GM19324 (cell line): ENCODE measurements at regions not wholly inside any gene's neighbourhood (a gene's known extent, or its start where the extent isn't known, plus 50 kb on each side); places are given as distances from the start of the nearest gene placed in this dataset.
"Not testable (repeated sequence)": the region's sequence is repeated elsewhere in the genome, so short reads cannot be mapped to it uniquely, and the experiment has no call there.

Experiments used
- ATAC-seq: cut with Tn5 transposase; IDR thresholded peaks from one replicate; pipeline ENCODE4 v1.9.1; 2021; ENCODE audit warnings: mild to moderate bottlenecking, moderate library complexity; ENCODE audit not compliant: unreplicated experiment, low FRiP score

DNA sequence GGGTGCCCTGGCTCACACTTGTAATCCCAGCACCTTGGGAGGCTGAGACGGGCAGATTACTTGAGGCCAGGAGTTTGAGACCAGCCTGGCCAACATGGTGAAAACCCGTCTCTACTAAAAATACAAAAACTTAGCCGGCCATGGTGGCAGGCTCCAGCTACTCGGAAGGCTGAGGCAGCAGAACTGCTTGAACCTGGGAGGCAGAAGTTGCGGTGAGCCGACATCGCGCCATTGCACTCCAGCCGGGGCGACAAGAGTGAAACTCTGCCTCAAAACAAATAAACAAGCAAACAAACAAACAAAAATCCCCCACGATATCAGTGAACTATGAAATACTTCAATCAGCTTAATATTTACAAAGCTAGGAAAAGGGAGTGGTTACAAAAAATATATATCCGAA, 382.3 kb upstream of the KCND2 start:
- no peak for ATAC-seq

- no peak for ATAC-seq
Measured at GRCh38 chr7:119895320-119895719, 377.7 kb upstream of the KCND2 start.

DNA sequence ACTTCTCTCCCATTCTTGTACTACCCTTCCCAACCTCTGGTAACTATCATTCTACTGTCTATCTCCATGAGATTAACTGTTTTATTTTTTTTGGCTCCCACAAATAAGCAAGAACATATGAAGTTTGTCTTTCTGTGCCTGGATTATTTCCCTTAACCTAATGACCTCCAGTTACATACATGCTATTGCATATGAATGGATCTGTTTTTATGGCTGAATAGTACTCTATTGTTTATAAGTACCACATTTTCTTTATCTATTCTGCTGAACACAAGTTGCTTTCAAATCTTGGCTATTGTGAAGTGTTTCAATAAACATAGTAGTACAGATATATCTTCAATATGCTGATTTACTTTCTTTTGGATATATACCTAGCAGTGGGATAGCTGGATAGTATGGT, 376.6 kb upstream of the KCND2 start:
- no peak for ATAC-seq

GRCh38 chr7:119900996-119901672, 371.8 kb upstream of the KCND2 start:
- no peak for ATAC-seq

DNA sequence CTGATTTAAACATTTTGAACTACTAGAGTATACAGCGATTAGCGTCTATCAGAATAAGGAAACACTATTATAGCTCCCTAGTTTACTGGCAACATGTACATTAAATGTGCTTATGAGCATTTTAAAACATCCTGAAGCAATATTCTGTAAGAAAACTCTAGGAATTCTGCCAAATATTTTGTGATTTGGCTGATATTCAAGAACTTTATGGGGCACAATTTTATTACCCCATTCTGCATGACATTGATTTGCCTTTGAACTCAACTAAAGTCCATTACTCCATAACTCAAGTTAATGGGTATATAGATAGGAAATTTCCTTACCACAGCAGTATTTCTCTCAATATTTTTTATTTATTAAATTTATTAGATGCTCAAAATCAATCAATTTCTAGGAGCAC, 369.9 kb upstream of the KCND2 start:
- no peak for ATAC-seq

DNA sequence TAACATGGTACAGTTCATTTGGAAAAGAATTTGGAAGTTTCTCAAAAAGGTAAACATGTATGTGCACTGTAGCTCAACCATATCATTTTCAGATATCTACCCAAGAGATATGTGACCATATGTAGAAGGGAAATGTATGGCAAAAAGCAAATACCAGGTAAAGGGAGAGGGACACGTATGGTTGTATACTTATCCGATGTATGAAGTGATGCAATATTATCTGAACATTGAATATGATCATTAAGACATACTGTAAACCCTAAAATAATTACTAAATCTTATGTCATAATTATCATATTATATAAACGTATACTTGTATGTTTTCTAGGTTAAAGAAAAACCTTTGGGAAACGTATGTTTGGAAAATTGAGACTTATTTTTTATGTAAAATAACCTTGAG, 367.5 kb upstream of the KCND2 start:
- ATAC-seq, result no peak

- no peak for ATAC-seq
Measured at GRCh38 chr7:119908948-119909347, 364.0 kb upstream of the KCND2 start.

GRCh38 chr7:119914119-119914518, 358.9 kb upstream of the KCND2 start:
- not testable (repeated sequence) for ATAC-seq

GRCh38 chr7:119916501-119916900, 356.5 kb upstream of the KCND2 start:
- no peak for ATAC-seq

DNA sequence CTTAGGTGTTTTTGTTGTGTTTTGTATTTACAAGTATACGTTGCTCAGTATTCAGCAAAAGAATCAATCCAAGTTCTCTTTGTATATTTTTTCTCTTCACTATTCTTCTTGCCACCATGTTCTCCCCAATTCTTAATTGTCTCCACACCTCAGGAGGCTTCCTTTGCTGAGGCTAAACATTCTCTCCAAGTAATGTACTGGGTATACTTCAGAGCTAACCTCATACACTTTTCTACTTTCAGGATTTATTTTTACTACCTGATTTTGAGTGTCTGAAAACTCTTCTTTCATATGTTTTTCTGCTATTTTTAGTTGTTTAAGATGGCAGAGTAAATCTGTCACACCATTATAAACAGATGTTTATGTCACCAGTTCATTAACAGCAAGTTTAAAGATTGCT, 354.8 kb upstream of the KCND2 start:
- ATAC-seq, result no peak

DNA sequence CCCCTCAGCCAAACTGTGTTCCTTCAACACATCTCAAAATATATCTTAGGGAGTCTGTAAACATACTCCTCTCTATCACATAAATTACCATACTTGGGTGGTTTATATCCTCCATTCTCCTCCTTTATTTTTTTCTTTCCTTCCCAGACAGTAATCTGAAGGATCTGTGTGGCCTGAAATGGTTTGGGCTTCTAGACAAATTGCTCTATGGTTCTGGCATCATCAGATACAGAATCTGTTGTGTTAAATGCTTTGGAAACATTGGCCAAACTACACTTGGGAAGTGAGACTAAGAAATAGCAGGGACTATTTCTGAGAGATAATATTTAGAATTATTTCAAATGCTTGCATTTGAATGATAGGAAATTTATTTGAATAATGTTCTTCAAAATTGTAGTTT, 353.0 kb upstream of the KCND2 start:
- no peak for ATAC-seq

DNA sequence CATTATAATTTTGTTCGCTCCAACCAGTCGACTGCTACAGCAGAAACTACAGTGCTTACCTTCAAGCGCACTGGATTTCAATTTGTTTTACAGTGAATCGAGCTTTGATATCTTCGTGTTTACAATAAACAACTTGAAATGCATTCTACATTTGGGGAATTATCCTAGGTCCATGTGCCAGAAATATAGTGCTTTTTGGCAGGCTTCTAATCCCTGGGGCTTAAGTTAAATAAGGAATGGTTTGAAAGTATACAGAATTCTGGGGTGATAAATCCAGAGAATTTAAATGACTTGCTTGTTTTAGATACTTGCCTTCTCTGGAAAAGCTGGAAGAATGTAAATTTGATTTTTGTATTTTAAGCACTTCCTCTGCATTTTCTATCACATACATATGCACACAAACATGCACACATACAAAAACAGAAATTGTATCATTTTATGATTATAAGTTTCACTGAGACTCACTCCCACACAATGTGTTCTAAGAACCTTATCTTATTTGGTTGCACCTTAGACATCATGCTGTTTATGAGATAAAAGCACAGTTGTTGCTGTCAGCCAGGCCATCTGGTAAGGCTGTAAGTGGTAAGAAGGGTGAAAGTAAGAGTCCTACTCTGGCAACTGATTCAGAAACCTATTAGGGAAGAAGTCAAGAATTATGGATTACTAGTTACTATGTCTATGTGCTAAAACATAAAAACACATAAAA, 347.2 kb upstream of the KCND2 start:
- ATAC-seq, result no peak

DNA sequence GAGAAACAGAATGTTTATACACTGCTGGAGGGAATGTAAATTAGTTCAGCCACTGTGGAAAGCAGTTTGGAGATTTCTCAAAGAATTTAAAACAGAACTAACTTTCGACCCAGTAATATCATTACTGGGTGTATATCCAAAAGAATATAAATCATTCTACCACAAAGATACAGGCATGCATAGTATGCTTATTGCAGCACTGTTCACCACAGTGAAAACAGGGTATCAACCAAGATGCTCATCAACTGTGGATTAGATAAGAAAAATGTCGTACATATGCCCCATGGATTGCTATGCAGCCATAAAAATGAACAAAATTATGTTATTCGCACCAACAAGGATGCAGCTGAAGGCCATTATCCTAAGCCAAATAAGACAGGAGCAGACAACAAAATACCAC, 343.1 kb upstream of the KCND2 start:
- ATAC-seq, result no peak

DNA sequence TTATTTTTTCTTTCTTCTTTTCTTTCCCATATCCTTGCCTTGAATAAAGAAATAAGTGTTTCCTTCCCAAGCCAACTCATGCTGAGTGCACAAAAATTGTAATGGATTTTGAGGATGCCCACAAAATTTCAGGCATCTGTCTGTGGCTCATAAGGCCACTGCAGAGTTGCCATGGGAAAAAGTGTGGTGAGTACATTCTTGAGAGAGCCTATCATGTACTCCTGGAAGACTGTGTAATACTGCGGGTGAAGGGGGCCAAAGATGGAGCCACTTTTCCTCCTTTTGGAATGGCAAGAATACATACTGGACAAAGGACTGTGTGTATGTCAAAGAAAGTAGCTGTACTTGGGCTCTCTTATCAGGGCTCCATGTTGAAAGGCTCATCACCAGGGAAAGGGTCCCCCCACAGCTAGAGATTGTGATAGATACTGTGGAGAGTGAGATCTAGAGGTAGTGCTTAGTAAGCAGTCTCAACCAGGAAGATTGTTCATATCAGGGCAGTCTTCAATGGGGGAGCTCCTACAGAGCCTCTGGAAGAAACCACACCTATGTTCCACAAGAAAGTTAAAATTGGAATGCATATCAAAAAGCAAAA, 341.6 kb upstream of the KCND2 start:
- ATAC-seq, result no peak

GRCh38 chr7:119935418-119936025, 337.5 kb upstream of the KCND2 start:
- peak; percentile 57 for ATAC-seq

DNA sequence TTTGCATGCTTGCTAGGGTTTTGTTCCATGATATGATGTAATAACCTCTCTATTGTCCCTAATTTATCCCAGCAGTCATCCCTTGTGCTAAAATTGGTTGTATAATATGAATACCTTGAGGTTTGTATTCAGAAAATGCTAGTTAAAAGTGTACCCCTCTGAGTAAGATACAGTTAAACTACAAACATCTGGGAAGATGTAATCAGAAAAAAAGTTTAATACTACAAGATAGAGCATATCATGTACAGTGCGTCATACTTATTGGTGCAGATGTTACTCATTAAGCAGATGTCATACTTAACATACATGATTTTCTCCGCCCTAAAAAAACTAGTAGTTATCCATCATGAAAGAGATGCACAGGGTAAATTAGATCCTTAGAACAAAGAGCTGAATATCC, 336.1 kb upstream of the KCND2 start:
- ATAC-seq, result no peak

GRCh38 chr7:119937745-119938144, 335.2 kb upstream of the KCND2 start:
- ATAC-seq, result no peak

DNA sequence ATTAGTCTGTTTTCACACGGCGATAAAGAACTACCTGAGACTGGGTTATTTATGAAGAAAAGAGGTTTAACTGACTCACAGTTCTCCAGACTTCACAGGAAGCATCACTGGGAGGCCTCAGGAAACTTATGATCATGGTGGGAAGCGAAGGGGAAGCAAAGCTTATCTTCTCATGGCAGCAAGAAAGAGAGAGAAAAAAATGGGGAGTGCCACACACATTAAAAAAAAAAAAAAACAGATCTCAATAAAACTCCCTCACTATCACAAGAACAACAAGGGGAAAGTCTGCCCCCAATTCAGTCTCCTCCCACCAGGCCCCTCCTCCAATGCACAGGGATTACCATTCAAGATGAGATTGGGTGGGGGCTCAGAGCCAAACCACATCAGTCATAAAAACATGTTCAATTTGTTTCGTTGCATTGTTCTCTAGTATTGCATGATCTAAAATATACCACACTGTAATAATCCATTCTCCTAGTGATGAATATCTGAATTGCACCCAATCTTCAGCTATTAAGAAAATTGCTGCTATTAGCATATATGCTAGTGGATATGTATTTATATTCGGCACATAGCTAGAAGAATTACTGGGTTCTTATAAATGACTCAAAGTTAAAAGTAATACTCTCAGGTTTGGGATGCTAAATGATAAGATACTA, 328.9 kb upstream of the KCND2 start:
- no peak for ATAC-seq

GRCh38 chr7:119944601-119944972, 328.4 kb upstream of the KCND2 start:
- no peak for ATAC-seq

- no peak for ATAC-seq
Measured at GRCh38 chr7:119945822-119946221, 327.2 kb upstream of the KCND2 start.

DNA sequence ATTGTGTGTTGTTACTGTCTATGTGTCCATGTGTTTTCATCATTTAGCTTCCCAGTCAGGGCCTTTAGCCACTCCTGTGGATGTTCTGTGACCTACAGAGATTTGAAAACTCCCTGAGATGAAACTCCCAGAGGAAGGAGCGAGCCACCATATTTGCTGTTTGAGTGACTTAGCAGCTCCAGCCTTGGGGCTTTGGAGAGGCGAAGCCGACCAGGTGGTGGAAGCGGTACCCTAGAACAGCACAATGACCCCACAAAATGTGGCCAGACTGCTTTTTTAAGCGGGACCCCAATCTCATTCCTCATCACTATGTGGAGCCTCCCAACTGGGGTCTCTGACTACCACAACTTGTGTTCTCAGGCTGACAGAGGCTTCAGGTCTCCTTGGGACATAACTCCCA, 323.9 kb upstream of the KCND2 start:
- ATAC-seq, result no peak
